B cell (primary cell): ENCODE measurements at regions not wholly inside any gene's neighbourhood (a gene's known extent, or its start where the extent isn't known, plus 50 kb on each side); places are given as distances from the start of the nearest gene placed in this dataset.

Source experiments
- ATAC-seq: fragments of 200-7000 bp; cut with Tn5 transposase; one replicate; pipeline ENCODE4 v1.10.0; 2021; ENCODE audit warnings: low read depth, mild to moderate bottlenecking, moderate number of reproducible peaks, moderate library complexity
- CTCF ChIA-PET: fragments of 350-600 bp; sonication (Branson Sonifier 250); formaldehyde crosslinking; loops from one replicate; lab custom pipeline; 2021; ENCODE audit warnings: antibody characterized with exemption, inconsistent platforms; lab: Charles Lee
- POLR2A ChIA-PET: fragments of 350-600 bp; sonication (Branson Sonifier 250); formaldehyde crosslinking; loops from one replicate; lab custom pipeline; 2021; ENCODE audit warnings: antibody characterized with exemption; lab: Charles Lee
- DNase-seq: peaks from one replicate; pipeline ENCODE4 v3.0.0; 2013
- H2AFZ ChIP-seq: 2 replicates; pipeline ENCODE4 v1.6.1; 2012; ENCODE audit warnings: mild to moderate bottlenecking, low read depth, low read length; ENCODE audit not compliant: insufficient read depth, poor library complexity, severe bottlenecking
- H3K27ac ChIP-seq, 2 donors: 1 replicate in 1 of 2; 2 replicates in 1 of 2; pipeline ENCODE4 v1.5.1; 2012 to 2013; ENCODE audit warnings: low read length in 2 of 2, mild to moderate bottlenecking in 2 of 2, moderate library complexity in 1 of 2
- H3K27me3 ChIP-seq, 4 experiments: fragments of 200-600 bp in 1 of 4; sonication (generic) in 1 of 4; replicated peaks in 1 of 4; 1 replicate in 2 of 4; 2 replicates in 2 of 4; pipeline versions ENCODE4 v1.6.1 to v1.7.0; 2013 to 2016; ENCODE audit warnings: low read length in 3 of 4, mild to moderate bottlenecking in 2 of 4, mixed read lengths in 1 of 4, moderate library complexity in 1 of 4; ENCODE audit not compliant: insufficient read depth in 4 of 4, control insufficient read depth in 3 of 4; ENCODE audit errors: control extremely low read depth in 1 of 4
- H3K36me3 ChIP-seq, 2 experiments: replicated peaks in 1 of 2; 1 replicate in 1 of 2; 2 replicates in 1 of 2; pipeline versions ENCODE4 v1.6.1 to v1.7.1; 2013; ENCODE audit warnings: low read length in 1 of 2; ENCODE audit not compliant: insufficient read depth in 2 of 2, control insufficient read depth in 1 of 2; ENCODE audit errors: control extremely low read depth in 1 of 2, extremely low read depth in 1 of 2
- H3K4me1 ChIP-seq, 2 donors: fragments of 200-600 bp in 1 of 2; sonication (generic) in 1 of 2; 1 replicate in 1 of 2; 2 replicates in 1 of 2; pipeline versions ENCODE4 v1.5.1 to v1.6.1; 2013 to 2017; ENCODE audit warnings: low read length in 2 of 2; ENCODE audit not compliant: control insufficient read depth in 2 of 2, insufficient read depth in 2 of 2
- H3K4me2 ChIP-seq: replicated peaks from 2 replicates; pipeline ENCODE3; 2012; ENCODE audit warnings: mild to moderate bottlenecking, low read depth, low read length; ENCODE audit not compliant: poor library complexity, severe bottlenecking
- H3K4me3 ChIP-seq, 5 experiments: fragments of 200-600 bp in 1 of 5; sonication (generic) in 1 of 5; 1 replicate in 3 of 5; 2 replicates in 2 of 5; pipeline versions ENCODE4 v1.5.1 to v1.7.0; 2011 to 2016; ENCODE audit warnings: low read length in 4 of 5, mild to moderate bottlenecking in 4 of 5, low read depth in 2 of 5, control low read depth in 1 of 5, moderate library complexity in 1 of 5; ENCODE audit not compliant: insufficient read depth in 1 of 5; ENCODE audit errors: control extremely low read depth in 1 of 5, extremely low read depth in 1 of 5
- H3K79me2 ChIP-seq: fragments of 200-600 bp; sonication (generic); one replicate; pipeline ENCODE4 v1.6.0; 2016; ENCODE audit warnings: low read length; ENCODE audit not compliant: control insufficient read depth, insufficient read depth
- H3K9ac ChIP-seq: fragments of 200-600 bp; sonication (generic); 2 replicates; pipeline ENCODE4 v1.6.1; 2017; ENCODE audit warnings: mild to moderate bottlenecking, low read length, moderate library complexity
- H3K9me3 ChIP-seq, 3 donors: one replicate each; pipeline versions ENCODE4 v1.6.1 to v1.7.1; 2013; ENCODE audit warnings: low read length in 2 of 3; ENCODE audit not compliant: control insufficient read depth in 2 of 3, insufficient read depth in 1 of 3; ENCODE audit errors: control extremely low read depth in 1 of 3
- H4K20me1 ChIP-seq: 2 replicates; pipeline ENCODE4 v1.6.0; 2012; ENCODE audit warnings: mild to moderate bottlenecking, low read length; ENCODE audit not compliant: insufficient read depth, control insufficient read depth, poor library complexity, severe bottlenecking
- H3K27ac Mint-ChIP-seq: one replicate; pipeline ENCODE4 v1.8.0; 2021; ENCODE audit warnings: mixed read lengths
- H3K27me3 Mint-ChIP-seq: one replicate; pipeline ENCODE4 v1.8.0; 2021; ENCODE audit warnings: mixed read lengths
- H3K4me1 Mint-ChIP-seq: one replicate; pipeline ENCODE4 v1.8.0; 2021; ENCODE audit warnings: mixed read lengths
- H3K4me3 Mint-ChIP-seq: one replicate; pipeline ENCODE4 v1.8.0; 2021; ENCODE audit warnings: mixed read lengths
- H3K9me3 Mint-ChIP-seq: one replicate; pipeline ENCODE4 v1.8.0; 2022; ENCODE audit warnings: mixed read lengths; ENCODE audit not compliant: insufficient read depth
- EZH2 ChIP-seq: IDR thresholded peaks from 2 replicates; pipeline ENCODE4 v1.6.1; 2012; ENCODE audit warnings: borderline replicate concordance, low read depth, mild to moderate bottlenecking, moderate library complexity, low read length; ENCODE audit not compliant: insufficient read depth, poor library complexity, severe bottlenecking
- WGBS: methylation state at CpG from one replicate; pipeline ENCODE4 v1.1.5; 2013; ENCODE audit warnings: missing lambda C conversion rate; ENCODE audit not compliant: insufficient coverage; 5-methylcytosine and 5-hydroxymethylcytosine counted together
- intact Hi-C: fragments of 100-400 bp; cut with micrococcal nuclease; formaldehyde crosslinking; loops from one replicate; pipeline ENCODE4 v1.10.0; 2022
- TF ChIP-seq, protein P1 (sequence below): fragments of 200-600 bp; IDR thresholded peaks from one replicate; pipeline ENCODE4 v1.8.0; 2022; ENCODE audit warnings: antibody characterized with exemption, mild to moderate bottlenecking

DNA sequence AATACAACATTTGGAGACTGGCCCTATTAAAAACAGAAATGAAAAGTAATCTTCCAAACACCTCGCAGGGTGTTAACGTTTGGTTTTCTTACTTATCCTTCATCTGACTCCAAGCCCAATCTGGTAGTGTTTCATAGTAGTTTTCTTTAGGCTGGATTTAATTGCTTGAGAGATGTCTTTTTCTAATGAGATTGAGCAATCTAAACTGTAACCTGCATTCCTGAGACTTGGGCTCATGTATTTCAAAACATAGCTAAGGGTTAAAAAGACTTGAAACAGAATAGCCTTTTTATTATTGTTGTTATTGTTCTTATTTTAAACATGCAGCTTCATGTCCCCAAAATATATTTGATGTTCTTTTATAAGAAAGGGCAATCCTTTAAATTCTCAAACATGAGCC, 278.9 kb downstream of the TGFB2 start:
- Mint-ChIP-seq H3K9me3 (no peaks in the 10 kb centered on the region), H3K27ac (no peak overlapping the region), H3K4me1 (no peaks in the 10 kb centered on the region), H3K4me3 (no peak overlapping the region), H3K27me3 (peaks cover 6% of the 10 kb centered on the region)
- Histone ChIP-seq H3K27ac (no peak overlapping the region), H3K36me3 (no peaks in the 10 kb centered on the region), H3K9ac (no peak overlapping the region), H2AFZ (no peak overlapping the region), H4K20me1 (no peaks in the 10 kb centered on the region), H3K79me2 (no peaks in the 10 kb centered on the region), H3K4me1 (no peaks in the 10 kb centered on the region), H3K27me3 (no peaks in the 10 kb centered on the region), H3K4me3 (no peak overlapping the region), H3K4me2 (no peak overlapping the region), H3K9me3 (peaks cover 0 to 4% (median 0%) of the 10 kb centered on the region in 3 donors)
- intact Hi-C loops: no loop called here
- CTCF ChIA-PET: no interaction called here
- DNase-seq: no peak
- POLR2A ChIA-PET: no interaction called here
- WGBS: no CpG with 5 or more reads among the region's 2 CpGs
- no peak for ATAC-seq
- TF ChIP-seq EZH2: no peak
- TF ChIP-seq, protein P1, sequence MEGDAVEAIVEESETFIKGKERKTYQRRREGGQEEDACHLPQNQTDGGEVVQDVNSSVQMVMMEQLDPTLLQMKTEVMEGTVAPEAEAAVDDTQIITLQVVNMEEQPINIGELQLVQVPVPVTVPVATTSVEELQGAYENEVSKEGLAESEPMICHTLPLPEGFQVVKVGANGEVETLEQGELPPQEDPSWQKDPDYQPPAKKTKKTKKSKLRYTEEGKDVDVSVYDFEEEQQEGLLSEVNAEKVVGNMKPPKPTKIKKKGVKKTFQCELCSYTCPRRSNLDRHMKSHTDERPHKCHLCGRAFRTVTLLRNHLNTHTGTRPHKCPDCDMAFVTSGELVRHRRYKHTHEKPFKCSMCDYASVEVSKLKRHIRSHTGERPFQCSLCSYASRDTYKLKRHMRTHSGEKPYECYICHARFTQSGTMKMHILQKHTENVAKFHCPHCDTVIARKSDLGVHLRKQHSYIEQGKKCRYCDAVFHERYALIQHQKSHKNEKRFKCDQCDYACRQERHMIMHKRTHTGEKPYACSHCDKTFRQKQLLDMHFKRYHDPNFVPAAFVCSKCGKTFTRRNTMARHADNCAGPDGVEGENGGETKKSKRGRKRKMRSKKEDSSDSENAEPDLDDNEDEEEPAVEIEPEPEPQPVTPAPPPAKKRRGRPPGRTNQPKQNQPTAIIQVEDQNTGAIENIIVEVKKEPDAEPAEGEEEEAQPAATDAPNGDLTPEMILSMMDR: no peak

DNA sequence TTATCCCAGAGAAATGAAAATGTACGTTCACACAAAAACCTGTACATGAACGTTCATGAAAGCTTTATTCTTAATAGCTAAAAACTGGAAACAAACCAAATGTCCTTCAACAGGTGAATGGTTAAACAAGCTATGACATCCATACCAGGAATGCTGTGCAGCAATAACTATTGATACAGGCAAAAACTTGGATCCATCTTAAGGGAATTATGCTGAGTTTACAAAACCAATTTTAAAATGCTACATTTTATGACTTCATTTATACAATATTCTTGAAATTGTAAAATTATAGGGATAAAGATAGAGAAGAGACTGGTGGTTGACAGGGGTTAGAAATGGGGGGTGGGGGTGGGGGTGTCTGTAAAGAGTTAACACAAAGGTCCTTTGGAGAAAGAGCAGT, 280.3 kb downstream of the TGFB2 start:
- Histone ChIP-seq H3K9me3 (peaks cover 0 to 4% (median 0%) of the 10 kb centered on the region in 3 donors), H4K20me1 (no peaks in the 10 kb centered on the region), H2AFZ (no peak overlapping the region), H3K27ac (no peak overlapping the region), H3K4me2 (no peak overlapping the region), H3K4me1 (no peaks in the 10 kb centered on the region), H3K27me3 (no peaks in the 10 kb centered on the region), H3K9ac (no peak overlapping the region), H3K79me2 (no peaks in the 10 kb centered on the region), H3K4me3 (no peak overlapping the region), H3K36me3 (no peaks in the 10 kb centered on the region)
- no peak for ATAC-seq
- no peak for TF ChIP-seq EZH2
- TF ChIP-seq, protein P1: no peak
- Mint-ChIP-seq H3K4me1 (no peaks in the 10 kb centered on the region), H3K4me3 (no peak overlapping the region), H3K27ac (no peak overlapping the region), H3K27me3 (peaks cover 6% of the 10 kb centered on the region), H3K9me3 (peaks cover 3% of the 10 kb centered on the region)
- DNase-seq: no peak
- ChIA-PET CTCF (no interaction called here), POLR2A (no interaction called here)
- intact Hi-C loops: no loop called here
- WGBS: no CpG with 5 or more reads among the region's 2 CpGs
